SW480 (cell line): ENCODE measurements at regions not wholly inside any gene's neighbourhood (a gene's known extent, or its start where the extent isn't known, plus 50 kb on each side); places are given as distances from the start of the nearest gene placed in this dataset.
"Not testable (repeated sequence)": the region's sequence is repeated elsewhere in the genome, so short reads cannot be mapped to it uniquely, and the experiment has no call there.

Experiments
- DNase-seq: peaks from one replicate; pipeline ENCODE4 v3.0.0-alpha.2; 2016; ENCODE audit warnings: low spot score

DNA sequence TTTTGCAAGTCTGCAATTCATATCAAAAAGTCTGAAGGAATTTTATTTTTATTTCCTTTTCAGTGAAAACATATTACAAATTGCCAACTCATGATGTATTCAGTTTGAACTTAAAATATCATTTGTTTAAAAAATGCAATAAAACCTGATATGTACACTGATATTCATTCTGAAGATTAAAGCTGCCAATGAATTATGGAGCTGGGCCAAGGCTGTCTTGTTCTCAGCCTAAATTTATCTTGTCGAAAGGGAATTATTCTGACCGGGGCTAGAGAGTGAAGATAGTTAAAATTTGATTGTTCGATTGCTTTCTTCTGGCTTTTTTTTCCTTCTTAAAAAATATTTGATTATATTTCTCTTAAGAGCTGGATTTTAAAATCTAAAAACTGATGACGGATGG is 54.0 kb upstream of the RBFOX1 start:
- no peak for DNase-seq

DNA sequence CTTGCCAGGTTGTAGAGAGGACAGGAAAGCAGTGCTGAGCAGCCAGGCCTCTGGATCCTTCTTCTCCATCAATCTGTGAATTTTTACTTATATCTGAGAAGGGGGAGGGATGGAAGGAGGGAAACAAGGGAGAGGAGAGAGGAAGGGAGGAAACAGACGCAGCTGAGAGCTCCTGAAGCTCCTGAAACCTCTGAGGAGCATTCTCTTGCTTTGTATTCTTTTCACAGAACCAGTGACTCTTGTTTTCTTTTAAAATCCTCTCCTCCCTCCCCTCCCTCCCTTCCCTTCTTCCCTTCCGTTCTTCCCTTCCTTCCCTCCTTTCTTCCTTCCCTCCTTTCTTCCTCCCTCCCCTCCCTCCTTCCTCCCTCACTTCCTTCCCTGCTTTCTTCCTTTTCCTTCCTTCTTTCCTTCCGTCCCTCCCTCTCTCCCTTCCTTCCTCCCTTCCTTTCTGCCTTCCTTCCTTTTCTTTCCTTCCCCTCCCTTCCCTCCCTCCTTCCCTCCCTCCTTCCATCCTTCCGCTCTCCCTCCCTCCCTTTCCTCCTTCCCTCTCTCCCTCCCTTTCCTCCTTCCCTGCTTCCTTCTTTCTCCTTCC is 60.0 kb upstream of the RBFOX1 start:
- DNase-seq: no peak

DNA sequence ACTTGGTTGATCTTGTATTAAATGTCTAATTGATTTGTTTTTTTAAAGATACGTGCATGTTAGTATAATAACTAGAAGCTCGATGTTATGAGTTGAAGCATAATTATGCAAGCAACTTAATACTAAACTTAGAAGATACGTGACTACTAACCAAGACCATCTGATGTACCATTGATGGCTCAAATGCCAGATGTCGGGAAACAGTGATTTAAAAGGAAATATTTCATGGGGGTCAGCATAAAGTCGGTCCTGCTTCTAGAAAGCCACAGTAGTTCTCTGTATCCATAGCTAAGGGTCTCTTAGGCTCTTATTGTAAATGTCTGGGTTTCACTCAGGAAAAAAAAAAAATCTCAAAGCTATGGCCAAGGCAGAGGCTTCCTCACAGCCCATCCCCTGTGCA is 61.2 kb upstream of the RBFOX1 start:
- DNase-seq: no peak

DNA sequence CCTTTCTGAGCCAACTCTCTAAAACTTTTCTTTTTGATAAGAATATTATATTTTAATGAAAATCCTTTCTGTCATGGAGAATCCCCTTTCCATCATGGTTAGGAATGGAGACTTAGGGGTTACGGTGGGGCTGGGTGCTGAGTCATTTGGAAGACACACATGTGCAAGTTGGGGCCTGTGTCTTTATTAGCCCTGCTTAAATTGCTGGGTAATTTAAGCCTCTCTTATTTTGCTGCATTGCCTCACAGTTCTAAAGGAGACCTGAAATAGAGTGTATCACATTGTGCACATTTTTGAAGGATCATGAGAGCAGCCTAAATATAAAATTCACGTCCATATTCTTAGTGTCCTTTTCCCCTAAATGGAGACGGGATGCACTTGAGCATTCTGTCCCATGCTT is 61.8 kb upstream of the RBFOX1 start:
- DNase-seq: no peak

DNA sequence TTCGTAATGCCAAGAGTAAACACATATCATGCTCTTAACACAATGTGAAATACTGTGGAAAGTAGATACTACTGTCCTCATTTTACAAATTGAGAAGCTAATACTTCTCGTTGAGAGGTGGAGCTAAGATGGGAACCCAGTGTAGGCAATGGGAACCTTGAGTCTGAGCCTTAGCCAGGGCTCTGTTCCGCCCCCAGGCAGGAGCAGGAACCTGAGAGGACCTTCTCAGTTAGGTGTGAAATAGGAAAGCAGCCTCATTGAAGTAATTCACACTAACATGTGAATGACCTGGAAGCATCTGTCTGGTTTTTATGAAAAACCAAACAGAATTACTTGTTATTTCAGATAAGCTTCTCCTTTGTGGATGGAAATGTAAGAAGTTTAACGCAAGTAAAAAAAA is 62.6 kb upstream of the RBFOX1 start:
- DNase-seq: no peak

DNA sequence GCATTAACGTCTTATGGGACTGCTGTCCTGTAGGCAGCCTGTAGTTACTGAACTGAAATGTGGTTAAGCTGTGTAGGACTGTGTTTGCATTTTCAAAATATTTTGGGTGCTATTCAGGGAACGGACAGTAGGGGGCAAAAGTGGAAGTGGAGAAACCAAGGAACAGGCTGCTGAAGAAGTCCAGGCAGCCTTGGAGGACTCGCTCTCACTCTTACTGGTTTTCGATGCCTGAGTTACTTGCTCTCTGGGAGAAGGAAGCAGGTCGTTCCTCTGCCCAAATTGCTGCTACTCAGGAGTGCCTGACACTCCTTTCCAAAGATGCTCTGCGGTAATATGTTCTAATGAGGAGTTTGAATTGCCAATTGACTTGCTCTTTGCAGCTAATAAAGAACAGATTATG is 64.5 kb upstream of the RBFOX1 start:
- DNase-seq: peak; percentile 11

DNA sequence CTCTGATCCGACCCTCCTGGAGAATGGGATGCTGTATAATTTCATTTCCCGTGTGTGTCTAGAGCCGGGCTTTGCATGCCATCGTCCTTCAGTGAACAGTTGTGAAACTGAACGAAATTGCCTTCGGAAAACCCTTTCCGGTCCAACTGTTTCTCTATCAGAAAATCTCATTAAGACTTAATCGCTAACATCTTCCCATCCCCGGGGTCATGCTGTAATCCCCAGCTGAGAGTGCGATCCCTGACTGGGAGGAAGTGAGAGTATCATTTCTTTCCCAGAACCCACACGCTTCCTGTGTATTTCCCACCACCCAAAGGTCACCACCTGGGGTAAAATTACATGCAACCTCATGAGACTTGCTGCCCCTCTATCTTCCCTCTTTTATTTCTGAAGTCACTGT is 75.6 kb upstream of the RBFOX1 start:
- no peak for DNase-seq

DNA sequence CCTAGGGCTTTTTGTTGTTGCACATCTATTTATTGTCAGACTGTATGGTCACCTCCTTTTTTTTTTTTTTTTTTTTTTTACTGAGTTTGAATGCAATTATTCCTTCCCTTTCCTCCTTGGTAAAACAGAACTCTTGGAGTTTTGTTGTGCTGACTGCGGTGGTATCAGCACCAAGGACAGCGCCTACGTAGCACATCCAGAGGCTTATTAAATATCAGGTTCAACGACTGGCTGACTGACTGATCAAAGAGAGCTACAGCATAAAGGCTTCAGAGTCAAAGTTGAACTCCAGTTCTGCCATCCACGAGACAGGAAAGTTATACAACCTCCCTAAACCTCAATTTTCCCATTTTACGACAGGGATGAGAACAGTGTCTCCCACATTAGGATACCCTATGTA is 86.1 kb upstream of the RBFOX1 start:
- peak; percentile 2 for DNase-seq

DNA sequence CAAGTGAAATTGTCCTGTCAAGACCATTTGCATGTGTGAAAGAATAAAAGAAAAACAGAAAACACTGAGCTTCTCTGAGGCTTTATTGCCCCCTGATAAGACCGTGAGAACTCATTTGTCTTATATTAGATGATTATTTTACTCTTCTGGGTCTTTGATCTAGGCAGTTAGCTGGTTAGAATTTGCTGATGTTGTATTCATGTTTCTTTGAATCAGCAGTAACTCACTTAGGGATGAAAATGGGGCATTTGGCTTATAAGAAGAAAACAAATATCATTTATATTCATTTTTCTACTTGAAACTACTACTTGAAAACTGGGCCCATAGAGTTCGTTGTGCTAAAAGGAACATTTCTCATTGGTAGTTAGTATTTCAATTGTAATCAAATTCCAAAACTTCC is 93.1 kb upstream of the RBFOX1 start:
- DNase-seq: no peak

DNA sequence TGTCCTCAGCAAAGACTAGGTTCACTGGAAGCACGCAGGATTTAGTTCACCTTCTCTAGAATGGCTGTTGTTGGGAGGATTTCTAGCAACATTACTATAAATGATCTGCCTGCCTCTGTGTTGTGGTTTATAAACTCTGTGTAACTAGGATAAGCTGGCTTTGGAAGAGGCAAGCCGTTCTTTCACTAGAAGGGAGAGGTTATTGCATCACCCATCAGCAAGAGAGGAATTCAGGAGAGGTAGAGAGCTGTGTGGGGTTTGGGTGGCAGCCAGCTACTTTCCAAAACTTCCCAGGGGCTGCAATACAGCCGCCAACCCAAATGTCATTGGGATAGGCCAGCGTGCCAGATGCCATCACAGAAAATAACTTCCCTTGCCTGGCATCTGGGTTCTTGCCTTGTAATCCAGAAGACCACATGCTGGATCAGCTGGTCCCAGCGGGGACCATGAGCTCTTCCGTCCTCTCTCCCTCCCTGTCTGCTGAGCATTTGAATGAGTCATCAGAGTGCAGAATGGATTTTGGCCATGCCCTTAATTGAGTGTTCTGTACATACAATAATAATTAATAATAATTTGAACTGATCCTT is 95.7 kb upstream of the RBFOX1 start:
- peak; percentile 5 for DNase-seq

DNA sequence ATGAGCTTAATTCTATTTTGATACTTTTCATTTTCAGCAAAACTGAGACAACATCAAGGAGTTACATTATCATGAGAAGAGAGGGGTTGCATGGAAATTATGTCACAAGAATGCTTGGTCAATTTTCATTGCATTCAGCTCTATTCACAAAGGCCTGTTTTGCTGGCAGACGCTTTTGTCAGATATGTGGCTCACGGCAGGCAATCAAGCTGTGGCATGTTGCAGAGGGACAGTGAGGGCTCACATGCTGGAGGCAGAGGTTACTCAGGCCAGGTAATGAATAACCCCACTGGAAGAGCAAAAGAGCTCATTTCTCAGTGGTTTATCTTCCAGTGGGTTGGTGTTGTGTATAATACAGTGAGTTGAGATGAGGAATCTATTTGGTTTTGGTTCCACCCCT is 98.7 kb upstream of the RBFOX1 start:
- DNase-seq: no peak

DNA sequence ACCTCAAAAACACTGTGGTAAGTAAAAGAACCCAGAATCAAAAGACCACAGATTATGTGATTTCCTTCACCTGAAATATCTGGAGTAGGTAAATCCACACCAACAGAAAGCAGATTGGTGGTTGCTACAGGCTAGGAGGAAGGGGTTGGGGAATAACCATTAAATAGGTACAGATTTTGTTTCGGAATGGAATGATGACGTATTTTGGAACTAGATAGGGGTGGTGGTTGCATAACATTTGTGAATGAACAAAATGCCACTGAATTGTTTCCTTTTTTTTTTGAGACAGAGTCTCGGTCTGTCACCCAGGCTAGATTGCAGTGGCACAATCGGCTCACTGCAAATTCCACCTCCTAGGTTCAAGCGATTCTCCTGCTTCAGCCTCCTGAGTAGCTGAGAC is 100.9 kb upstream of the RBFOX1 start:
- DNase-seq: no peak

DNA sequence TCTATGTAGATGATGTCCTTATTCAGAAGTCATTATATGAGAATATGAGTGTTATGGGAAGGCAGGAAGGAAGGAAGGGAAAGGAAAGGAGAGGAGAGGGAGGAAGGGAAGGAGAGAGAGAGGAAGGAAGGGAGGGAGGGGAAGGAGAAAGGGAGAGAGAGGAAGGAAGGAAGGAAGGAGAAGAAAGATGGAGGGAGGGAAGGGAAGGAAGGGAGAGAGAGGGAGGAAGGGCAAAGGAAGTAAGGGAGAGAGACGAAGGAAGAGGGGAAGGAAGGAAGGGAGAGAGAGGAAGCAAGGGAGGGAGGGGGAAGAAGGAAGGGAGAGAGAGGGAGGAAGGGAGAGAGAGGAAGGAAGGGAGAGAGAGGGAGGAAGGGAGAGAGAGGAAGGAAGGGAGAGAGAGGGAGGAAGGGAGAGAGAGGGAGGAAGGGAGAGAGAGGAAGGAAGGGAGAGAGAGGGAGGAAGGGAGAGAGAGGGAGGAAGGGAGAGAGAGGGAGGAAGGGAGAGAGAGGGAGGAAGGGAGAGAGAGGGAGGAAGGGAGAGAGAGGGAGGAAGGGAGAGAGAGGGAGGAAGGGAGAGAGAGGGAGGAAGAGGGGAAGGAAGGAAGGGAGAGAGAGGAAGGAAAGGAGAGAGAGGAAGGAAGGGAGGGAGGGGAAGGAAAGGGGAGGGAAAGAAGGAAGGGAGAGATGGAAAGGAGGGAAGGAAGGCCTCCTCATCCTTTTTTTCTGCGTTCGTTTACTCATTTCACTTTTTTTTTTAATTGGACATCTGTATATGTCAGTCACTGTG is 103.0 kb upstream of the RBFOX1 start:
- not testable (repeated sequence) for DNase-seq

DNA sequence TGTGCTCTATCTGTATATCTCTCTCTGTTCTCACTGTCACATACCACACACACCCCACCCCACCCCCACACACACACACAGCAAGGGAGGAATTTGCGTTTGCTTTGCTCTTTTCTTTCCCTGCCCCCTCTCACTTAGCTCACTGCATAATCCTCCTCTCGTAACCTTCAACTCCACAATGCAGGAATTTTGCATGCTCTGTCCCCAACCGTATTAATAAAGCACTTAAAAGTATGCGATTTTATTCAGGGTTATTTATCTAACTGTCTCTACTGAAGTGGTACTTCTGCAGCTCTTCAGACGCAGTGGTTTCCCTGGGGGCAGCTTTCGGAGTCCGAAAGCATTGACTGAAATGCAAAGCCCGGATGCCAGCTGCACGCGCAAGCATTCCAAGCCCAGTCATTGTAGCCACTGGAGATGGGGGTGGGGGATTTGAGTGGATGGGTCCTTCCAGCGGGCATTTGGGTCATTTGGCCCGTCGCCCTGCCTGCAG is 105.4 kb upstream of the RBFOX1 start:
- no peak for DNase-seq

DNA sequence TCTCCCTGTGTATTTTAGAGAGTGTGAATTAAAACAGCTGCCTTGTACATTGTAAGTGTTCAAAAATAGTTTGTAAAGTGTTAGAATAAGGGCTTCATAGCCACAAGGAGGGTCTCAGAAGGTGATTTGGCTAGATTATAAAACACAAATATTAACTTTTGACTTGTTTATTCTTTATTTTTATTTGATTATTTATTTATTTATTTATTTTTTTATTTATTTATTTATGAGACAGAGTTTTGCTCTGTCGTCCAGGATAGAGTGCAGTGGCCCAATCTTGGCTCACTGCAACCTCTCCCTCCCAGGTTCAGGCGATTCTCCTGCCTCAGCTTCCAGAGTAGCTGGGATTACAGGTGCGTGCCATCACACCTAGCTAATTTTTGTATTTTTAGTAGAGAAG is 111.5 kb upstream of the RBFOX1 start:
- no peak for DNase-seq

DNA sequence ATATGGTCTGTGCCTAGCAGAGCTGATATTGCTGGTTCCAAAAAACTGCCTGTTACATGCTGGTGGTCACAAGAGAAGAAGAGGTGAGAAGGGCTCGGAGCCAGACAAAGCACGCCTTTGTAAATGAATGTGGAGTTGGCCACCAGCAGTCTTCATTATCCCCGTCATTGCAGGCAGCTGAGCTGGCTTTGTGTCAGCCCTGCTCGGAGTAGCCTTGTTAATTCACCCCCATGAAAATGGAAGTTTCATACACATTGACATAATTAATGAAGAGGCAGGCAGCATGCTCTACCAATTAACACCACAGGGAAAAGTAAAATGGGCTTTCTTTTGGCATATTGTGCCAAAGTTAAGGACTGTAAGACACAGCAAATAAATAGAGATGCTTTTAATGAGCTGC is 113.7 kb upstream of the RBFOX1 start:
- no peak for DNase-seq

DNA sequence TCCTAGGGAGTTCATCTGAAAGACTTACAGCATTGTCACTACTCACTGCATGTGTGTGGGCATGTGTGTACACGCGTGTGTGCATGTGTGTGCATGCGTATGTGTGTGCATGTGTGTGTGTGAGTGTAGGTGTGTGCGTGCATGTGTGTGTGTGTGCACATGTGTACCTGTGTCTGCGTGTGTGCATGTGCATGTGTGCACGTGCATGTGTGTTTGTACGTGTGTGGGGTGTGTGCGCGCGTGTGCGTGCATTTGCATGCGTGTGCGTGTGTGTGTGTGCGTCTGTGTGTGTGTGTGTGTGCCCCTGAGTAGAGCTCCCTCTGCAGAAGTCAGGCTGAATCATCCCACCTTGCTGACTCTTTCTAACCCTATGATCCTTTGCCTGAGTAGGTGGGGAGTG is 114.8 kb upstream of the RBFOX1 start:
- no peak for DNase-seq

DNA sequence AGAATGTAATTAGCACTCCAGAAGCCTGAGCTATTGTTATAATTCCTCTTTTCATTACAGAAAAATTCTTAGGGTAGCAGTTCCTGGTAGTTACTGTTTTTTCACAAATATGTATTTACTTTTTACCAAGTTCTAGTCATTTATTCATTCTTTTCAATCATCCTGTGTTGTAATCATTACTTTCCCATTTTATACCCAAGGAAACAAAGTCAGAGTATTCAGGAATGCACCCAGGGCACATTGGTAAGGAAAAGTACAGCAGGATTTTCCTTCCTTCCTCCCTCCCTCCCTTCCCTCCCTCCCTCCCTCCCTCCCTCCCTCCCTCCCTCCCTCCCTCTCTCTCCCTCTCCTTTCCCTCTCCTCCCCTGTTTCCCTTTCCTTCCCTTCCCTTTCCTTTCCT is 115.9 kb upstream of the RBFOX1 start:
- DNase-seq: no peak

DNA sequence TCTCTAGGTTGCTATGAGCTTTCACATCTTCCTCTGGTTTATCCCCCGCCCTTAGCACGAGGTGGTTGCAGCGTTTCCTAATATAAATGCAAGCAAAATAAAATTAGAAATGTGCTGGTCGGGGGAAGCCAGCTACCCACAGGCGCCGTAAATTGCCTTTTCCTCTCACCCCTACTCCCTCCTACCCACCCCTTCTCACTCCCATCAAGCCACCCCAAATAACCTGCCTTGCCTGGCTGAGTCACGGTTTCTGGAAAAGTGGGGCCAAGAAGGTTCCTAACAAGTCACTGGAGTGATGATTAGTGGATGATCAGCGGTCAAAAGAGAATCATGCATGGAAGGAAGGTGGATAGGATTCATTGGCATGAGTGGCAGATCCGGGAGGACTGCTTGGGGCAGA is 120.9 kb upstream of the RBFOX1 start:
- no peak for DNase-seq

DNA sequence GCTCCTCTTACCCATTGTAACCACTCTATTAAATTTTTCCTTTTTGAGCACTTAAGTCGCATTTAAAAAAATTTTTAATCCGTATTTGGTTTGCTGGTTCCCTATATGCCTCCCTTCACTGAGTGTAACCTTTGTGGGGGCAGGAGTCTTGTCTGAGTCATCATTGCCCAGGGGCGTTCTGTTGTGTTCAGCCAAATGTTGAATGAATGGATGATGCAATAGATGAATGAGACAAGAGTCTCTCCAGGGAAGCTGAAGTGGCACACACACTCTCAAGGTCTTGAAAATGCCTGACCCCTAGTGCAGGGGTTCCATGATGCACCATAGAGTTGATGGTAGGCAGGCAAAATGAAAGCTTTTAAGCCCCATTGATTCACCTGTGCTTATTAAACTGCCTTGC is 123.0 kb upstream of the RBFOX1 start:
- DNase-seq: peak; percentile 3

DNA sequence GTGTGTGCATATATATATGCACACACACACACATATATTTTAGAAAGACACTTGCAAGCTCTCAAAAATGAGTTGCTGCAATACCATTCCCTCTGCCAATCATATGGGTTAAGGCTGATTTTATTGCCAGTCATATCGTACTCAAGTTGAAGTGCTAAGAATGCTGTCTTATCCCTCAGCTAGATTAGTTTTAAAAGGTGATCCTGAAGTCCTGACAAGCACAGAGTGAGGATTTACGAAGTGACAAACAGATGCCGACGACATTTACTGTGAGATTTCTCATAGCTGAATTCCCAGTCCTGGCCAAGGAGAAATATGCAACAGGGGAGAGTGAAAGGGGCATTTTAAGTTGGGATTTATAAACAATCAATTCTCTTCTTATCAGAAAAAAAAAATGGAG is 126.2 kb upstream of the RBFOX1 start:
- no peak for DNase-seq

DNA sequence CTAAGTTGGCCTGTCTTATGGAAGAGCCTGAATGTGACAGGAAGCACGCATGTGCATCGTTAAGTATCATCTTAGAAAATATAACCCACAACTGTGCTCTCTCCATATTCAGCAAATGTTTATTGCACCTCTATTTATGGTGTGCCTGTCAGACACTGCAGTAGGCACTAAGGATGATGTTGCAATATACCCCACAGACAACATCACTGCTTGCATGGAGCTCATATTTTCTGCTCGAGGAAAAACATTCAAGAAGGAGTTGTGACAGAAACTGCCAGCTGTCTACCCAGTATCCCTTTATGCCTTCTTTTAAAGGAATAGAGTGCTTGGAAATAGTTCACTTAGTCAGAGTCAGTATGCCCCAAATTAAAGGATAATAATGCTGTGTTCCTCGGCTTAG is 132.3 kb upstream of the RBFOX1 start:
- DNase-seq: no peak

DNA sequence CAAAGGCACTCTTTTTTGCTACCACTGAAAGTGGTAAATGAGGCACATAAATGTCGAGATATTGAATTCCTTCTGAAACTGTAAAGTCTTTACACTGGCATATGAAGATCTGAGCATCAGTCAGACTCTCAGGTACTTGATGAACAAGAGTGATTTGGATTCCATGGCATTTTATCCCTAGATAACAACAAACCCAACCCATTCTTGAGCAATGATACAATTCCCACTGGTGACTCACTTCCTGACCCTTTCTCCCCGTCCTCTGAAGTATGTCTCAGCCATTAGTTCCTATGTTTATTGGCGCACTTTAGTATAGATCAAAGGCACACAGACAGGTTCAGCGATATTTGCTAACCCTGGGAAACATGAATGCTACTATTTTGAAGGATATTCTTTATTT is 147.0 kb upstream of the RBFOX1 start:
- peak; percentile 90 for DNase-seq

DNA sequence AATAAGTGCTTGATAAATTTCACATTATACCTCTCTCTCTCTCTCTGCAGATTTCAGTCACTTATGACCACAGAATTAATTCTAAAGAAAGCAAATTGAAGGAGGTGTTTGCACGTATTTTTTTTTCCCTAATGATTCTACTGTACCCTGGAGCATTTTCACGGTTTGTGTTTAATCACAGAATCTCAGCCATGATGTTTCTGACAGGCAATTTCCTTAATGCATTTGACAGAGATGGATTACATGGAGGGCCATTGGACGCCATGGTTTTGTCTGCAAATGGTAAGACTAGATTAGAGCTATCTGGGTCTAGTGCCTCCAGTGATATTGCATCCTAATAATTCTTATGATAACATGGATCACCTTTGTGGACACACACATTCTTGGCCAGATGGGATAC is 147.5 kb upstream of the RBFOX1 start:
- no peak for DNase-seq
